HEK293T (cell line): ENCODE measurements at regions not wholly inside any gene's neighbourhood (a gene's known extent, or its start where the extent isn't known, plus 50 kb on each side); places are given as distances from the start of the nearest gene placed in this dataset.
A peak's percentile ranks its signal among the peaks of the same experiment; 100 is the strongest.

Experiments used
- CTCF ChIA-PET: fragments of 350-600 bp; formaldehyde crosslinking; extraction: SDS; loops from one replicate; lab custom pipeline; 2021; ENCODE audit warnings: antibody characterized with exemption, inconsistent platforms; lab: Yijun Ruan, JAX
- POLR2A ChIA-PET: fragments of 350-600 bp; formaldehyde crosslinking; extraction: SDS; loops from one replicate; lab custom pipeline; 2020; ENCODE audit warnings: antibody characterized with exemption, inconsistent platforms; lab: Yijun Ruan, JAX
- DNase-seq: peaks from one replicate; pipeline ENCODE4 v3.0.0; 2012; ENCODE audit warnings: mixed read lengths; ENCODE audit errors: extremely low spot score
- ARNT ChIP-seq: fragments of 450-650 bp; IDR thresholded peaks from 2 replicates; pipeline ENCODE4 v1.6.1; 2017; ENCODE audit warnings: mild to moderate bottlenecking
- BHLHE40 ChIP-seq: fragments of 450-650 bp; IDR thresholded peaks from 2 replicates; pipeline ENCODE4 v1.6.1; 2016; ENCODE audit warnings: mild to moderate bottlenecking, moderate library complexity, borderline replicate concordance
- CTBP1 ChIP-seq: fragments of 450-650 bp; IDR thresholded peaks from 2 replicates; pipeline ENCODE4 v1.6.1; 2016; ENCODE audit warnings: borderline replicate concordance
- ELF4 ChIP-seq: fragments of 450-650 bp; IDR thresholded peaks from 2 replicates; pipeline ENCODE4 v1.6.1; 2017; ENCODE audit warnings: antibody characterized with exemption
- FOXA1 ChIP-seq: fragments of 450-650 bp; IDR thresholded peaks from 2 replicates; pipeline ENCODE4 v1.6.1; 2016; ENCODE audit warnings: mild to moderate bottlenecking
- FOXK2 ChIP-seq: fragments of 450-650 bp; IDR thresholded peaks from 2 replicates; pipeline ENCODE4 v1.6.1; 2016; ENCODE audit warnings: mild to moderate bottlenecking
- FOXM1 ChIP-seq: fragments of 450-650 bp; IDR thresholded peaks from 2 replicates; pipeline ENCODE4 v1.6.1; 2017; ENCODE audit warnings: mild to moderate bottlenecking, borderline replicate concordance
- HDGF ChIP-seq: fragments of 450-650 bp; IDR thresholded peaks from 2 replicates; pipeline ENCODE4 v1.6.1; 2017; ENCODE audit warnings: antibody characterized with exemption, borderline replicate concordance
- L3MBTL2 ChIP-seq: fragments of 450-650 bp; conservative IDR thresholded peaks from 2 replicates; pipeline ENCODE4 v1.6.1; 2016; ENCODE audit warnings: mild to moderate bottlenecking
- LEF1 ChIP-seq: fragments of 450-650 bp; IDR thresholded peaks from 2 replicates; pipeline ENCODE4 v1.6.1; 2017; ENCODE audit warnings: mild to moderate bottlenecking, borderline replicate concordance
- NFRKB ChIP-seq: fragments of 450-650 bp; IDR thresholded peaks from 2 replicates; pipeline ENCODE4 v1.6.1; 2016; ENCODE audit warnings: mild to moderate bottlenecking, moderate library complexity
- PKNOX1 ChIP-seq: fragments of 450-650 bp; IDR thresholded peaks from 2 replicates; pipeline ENCODE4 v1.6.1; 2016
- SP1 ChIP-seq: fragments of 450-650 bp; IDR thresholded peaks from 2 replicates; pipeline ENCODE4 v1.6.1; 2017
- SUZ12 ChIP-seq: fragments of 450-650 bp; IDR thresholded peaks from 2 replicates; pipeline ENCODE4 v1.6.1; 2016; ENCODE audit warnings: mild to moderate bottlenecking
- TARDBP ChIP-seq: fragments of 450-650 bp; IDR thresholded peaks from 2 replicates; pipeline ENCODE4 v1.6.1; 2016
- ZNF384 ChIP-seq: fragments of 450-650 bp; IDR thresholded peaks from 2 replicates; pipeline ENCODE4 v1.6.1; 2016

GRCh38 chr1:165994107-165994506 lies 166.7 kb downstream of the UCK2 start:
- TF ChIP-seq BHLHE40 (no peak), NFRKB (no peak), FOXA1 (no peak), ZNF384 (no peak), HDGF (no peak), PKNOX1 (no peak), SUZ12 (no peak), ARNT (no peak), SP1 (no peak)
- CTCF ChIA-PET: no interaction called here

GRCh38 chr1:165999826-166000225 lies 167.0 kb downstream of the FAM78B start:
- TF ChIP-seq FOXM1: no peak
- no peak for TF ChIP-seq TARDBP
- TF ChIP-seq L3MBTL2: no peak
- no peak for TF ChIP-seq LEF1
- no peak for TF ChIP-seq HDGF
- no peak for TF ChIP-seq ELF4
- no peak for TF ChIP-seq SP1
- no peak for TF ChIP-seq BHLHE40
- no peak for TF ChIP-seq FOXA1
- TF ChIP-seq ZNF384: no peak
- TF ChIP-seq CTBP1: no peak
- TF ChIP-seq NFRKB: no peak
- TF ChIP-seq PKNOX1: no peak
- TF ChIP-seq FOXK2: no peak
- no peak for TF ChIP-seq ARNT
- TF ChIP-seq SUZ12: no peak
- POLR2A ChIA-PET: no interaction called here
- DNase-seq: no peak
- CTCF ChIA-PET: no interaction called here

More at GRCh38 chr1:165994107-165994506, 166.7 kb downstream of the UCK2 start:
- no peak for DNase-seq
- POLR2A ChIA-PET: no interaction called here

- DNase-seq: no peak
- POLR2A ChIA-PET: no interaction called here
- TF ChIP-seq BHLHE40 (no peak), LEF1 (no peak), SP1 (no peak), FOXM1 (no peak), ELF4 (no peak), HDGF (no peak), ZNF384 (no peak), SUZ12 (no peak), ARNT (no peak), FOXK2 (no peak)
- CTCF ChIA-PET: no interaction called here
These were observed 159.6 kb downstream of the FAM78B start for GRCh38 chr1:166007176-166007575.

- TF ChIP-seq ZNF384: no peak
- TF ChIP-seq FOXK2: no peak
- no peak for TF ChIP-seq HDGF
- DNase-seq: no peak
- POLR2A ChIA-PET: no interaction called here
- CTCF ChIA-PET: no interaction called here
These were observed 153.6 kb downstream of the FAM78B start for GRCh38 chr1:166013232-166013631.

- peak; percentile 29 for DNase-seq
- no peak for TF ChIP-seq ZNF384
- TF ChIP-seq FOXM1: no peak
- TF ChIP-seq SUZ12: no peak
- no peak for TF ChIP-seq NFRKB
- no peak for TF ChIP-seq L3MBTL2
- TF ChIP-seq HDGF: no peak
- no peak for TF ChIP-seq PKNOX1
- TF ChIP-seq ARNT: no peak
- TF ChIP-seq BHLHE40: no peak
- TF ChIP-seq FOXA1: no peak
- TF ChIP-seq TARDBP: no peak
- no peak for TF ChIP-seq SP1
- no peak for TF ChIP-seq FOXK2
- no peak for TF ChIP-seq CTBP1
- TF ChIP-seq ELF4: no peak
- no peak for TF ChIP-seq LEF1
- POLR2A ChIA-PET: no interaction called here
- CTCF ChIA-PET: no interaction called here
These were observed 149.4 kb downstream of the FAM78B start for GRCh38 chr1:166017395-166017794.
